Stomach (tissue), 8 donors: ENCODE measurements at regions not wholly inside any gene's neighbourhood (a gene's known extent, or its start where the extent isn't known, plus 50 kb on each side); places are given as distances from the start of the nearest gene placed in this dataset.
"Not testable (repeated sequence)": the region's sequence is repeated elsewhere in the genome, so short reads cannot be mapped to it uniquely, and the experiment has no call there.

Experiments used
- DNase-seq, 2 donors: peaks; one replicate each; pipeline versions ENCODE4 v3.0.0 to v3.0.0-alpha.2; 2013 to 2019
- H3K27ac ChIP-seq, 5 donors: fragments of 200-600 bp in 4 of 5; sonication (generic) in 4 of 5; one replicate each; pipeline ENCODE4 v1.5.1; 2013 to 2019; ENCODE audit warnings: mild to moderate bottlenecking in 1 of 5, moderate library complexity in 1 of 5
- H3K27me3 ChIP-seq, 3 donors: fragments of 200-600 bp; sonication (generic); one replicate each; pipeline ENCODE4 v1.5.1; 2017 to 2019; ENCODE audit warnings: mixed run types in 1 of 3
- H3K36me3 ChIP-seq, 4 donors: fragments of 200-600 bp; sonication (generic); 1 replicate in 3 of 4; 2 replicates in 1 of 4; pipeline ENCODE4 v1.5.1; 2016 to 2019
- H3K4me1 ChIP-seq, 4 donors: fragments of 200-600 bp; sonication (generic); one replicate each; pipeline ENCODE4 v1.5.1; 2016 to 2019
- H3K4me3 ChIP-seq, 4 donors: fragments of 200-600 bp; sonication (generic) in 3 of 4; one replicate each; pipeline ENCODE4 v1.5.1; 2016 to 2019; ENCODE audit warnings: mild to moderate bottlenecking in 1 of 4
- H3K9me3 ChIP-seq, 4 donors: fragments of 200-600 bp; sonication (generic); one replicate each; pipeline ENCODE4 v1.5.1; 2016 to 2019
- CTCF ChIP-seq, 7 experiments: fragments of 450-650 bp in 4 of 7; fragments of 200-600 bp in 3 of 7; sonication (generic) in 3 of 7; IDR thresholded peaks; one replicate each; pipeline ENCODE4 v1.5.1; 2016 to 2019; ENCODE audit warnings: antibody characterized with exemption in 7 of 7, control low read depth in 2 of 7, mild to moderate bottlenecking in 1 of 7
- EP300 ChIP-seq: sonication (generic); formaldehyde crosslinking; IDR thresholded peaks from one replicate; pipeline ENCODE4 v1.6.1; 2017; ENCODE audit warnings: antibody characterized with exemption
- POLR2A ChIP-seq, 4 donors: fragments of 450-650 bp; IDR thresholded peaks; one replicate each; pipeline ENCODE4 v1.6.1; 2016; ENCODE audit warnings: antibody characterized with exemption in 4 of 4, control low read depth in 2 of 4, mild to moderate bottlenecking in 1 of 4, moderate library complexity in 1 of 4
- POLR2AphosphoS5 ChIP-seq, 3 donors: sonication (generic); formaldehyde crosslinking; IDR thresholded peaks; one replicate each; pipeline ENCODE4 v1.6.1; 2016; ENCODE audit warnings: antibody characterized with exemption in 3 of 3
- WGBS, 5 donors: extraction: QIAGEN DNeasy Blood & Tissue Kit in 3 of 5; methylation state at CpG; one replicate each; pipeline versions ENCODE4 v1.1.5 to v1.1.7; 2013 to 2018; 5-methylcytosine and 5-hydroxymethylcytosine counted together
- intact Hi-C: fragments of 100-400 bp; cut with DNase I; formaldehyde crosslinking; loops from one replicate; pipeline ENCODE4 v1.15.1; 2023; ENCODE audit warnings: low total_unique reads
- donor health status: healthy with polysubstance abuse.
- donor health status: Bipolar disorder and iron deficiency.
- donor health status: healthy.

GRCh38 chr12:115370650-115371049, 686.7 kb upstream of the TBX3 start:
- intact Hi-C loops, result no loop called here
- peak in 1 of 2 donors; percentile 44 for DNase-seq
- Histone ChIP-seq H3K9me3 (no peaks in the 10 kb centered on the region), H3K36me3 (no peaks in the 10 kb centered on the region), H3K4me1 (peaks cover 0 to 2% (median 0%) of the 10 kb centered on the region in 4 donors), H3K4me3 (no peak overlapping the region), H3K27me3 (no peaks in the 10 kb centered on the region), H3K27ac (peak overlapping the region in 1 of 5 donors; percentile 1)
- TF ChIP-seq POLR2A (IDR thresholded peaks at IDR 0.05) (no peak), EP300 (no peak), POLR2AphosphoS5 (IDR thresholded peaks at IDR 0.05) (no peak), CTCF (IDR thresholded peaks at IDR 0.05) (no peak)
- 50 to 61% (median 52%) methylated on average over 6 of the region's 6 CpGs for WGBS, 5 donors

GRCh38 chr12:115370207-115370606, 686.2 kb upstream of the TBX3 start:
- H3K27ac ChIP-seq, result peak overlapping the region in 1 of 5 donors; percentile 1
- intact Hi-C loops, result no loop called here
- no peaks in the 10 kb centered on the region for H3K36me3 ChIP-seq
- no peak overlapping the region for H3K4me3 ChIP-seq
- no peak for DNase-seq
- no peaks in the 10 kb centered on the region for H3K4me1 ChIP-seq
- no peaks in the 10 kb centered on the region for H3K9me3 ChIP-seq
- H3K27me3 ChIP-seq, result no peaks in the 10 kb centered on the region
- TF ChIP-seq POLR2AphosphoS5 (IDR thresholded peaks at IDR 0.05) (no peak), POLR2A (IDR thresholded peaks at IDR 0.05) (no peak), EP300 (no peak), CTCF (IDR thresholded peaks at IDR 0.05) (no peak)
- 68 to 87% (median 74%) methylated on average over 3 of the region's 3 CpGs for WGBS, 5 donors

GRCh38 chr12:115366277-115366676, 682.3 kb upstream of the TBX3 start:
- intact Hi-C loops, H3K4me3 ChIP-seq, H3K27ac ChIP-seq, H3K27me3 ChIP-seq, H3K4me1 ChIP-seq, H3K9me3 ChIP-seq, DNase-seq, H3K36me3 ChIP-seq: not testable (repeated sequence)
- 73 to 83% (median 80%) methylated on average over 4 of the region's 4 CpGs for WGBS, 5 donors

- H3K9me3 ChIP-seq, H3K4me3 ChIP-seq, H3K27me3 ChIP-seq, H3K27ac ChIP-seq, intact Hi-C loops, DNase-seq, H3K36me3 ChIP-seq, H3K4me1 ChIP-seq: not testable (repeated sequence)
- WGBS, 5 donors, result 71 to 92% (median 85%) methylated on average over 4 of the region's 4 CpGs
These were observed 681.8 kb upstream of the TBX3 start for GRCh38 chr12:115365765-115366164.

- Histone ChIP-seq H3K4me1 (no peaks in the 10 kb centered on the region), H3K27me3 (no peaks in the 10 kb centered on the region), H3K27ac (no peak overlapping the region), H3K36me3 (no peaks in the 10 kb centered on the region), H3K4me3 (no peak overlapping the region), H3K9me3 (no peaks in the 10 kb centered on the region)
- intact Hi-C loops, result no loop called here
- 46 to 56% (median 52%) methylated on average over 3 of the region's 3 CpGs for WGBS, 5 donors
- no peak for DNase-seq
- TF ChIP-seq POLR2AphosphoS5 (IDR thresholded peaks at IDR 0.05) (no peak), POLR2A (IDR thresholded peaks at IDR 0.05) (no peak)
These were observed 680.9 kb upstream of the TBX3 start for GRCh38 chr12:115364921-115365320.

- H3K4me3 ChIP-seq, result no peak overlapping the region
- no peaks in the 10 kb centered on the region for H3K36me3 ChIP-seq
- no peak for DNase-seq
- no peaks in the 10 kb centered on the region for H3K4me1 ChIP-seq
- no peaks in the 10 kb centered on the region for H3K27me3 ChIP-seq
- intact Hi-C loops, result no loop called here
- H3K9me3 ChIP-seq, result no peaks in the 10 kb centered on the region
- 70 to 76% (median 73%) methylated on average over 4 of the region's 4 CpGs for WGBS, 5 donors
- TF ChIP-seq POLR2A (IDR thresholded peaks at IDR 0.05) (no peak), CTCF (IDR thresholded peaks at IDR 0.05) (no peak), EP300 (no peak), POLR2AphosphoS5 (IDR thresholded peaks at IDR 0.05) (no peak)
- H3K27ac ChIP-seq, result no peak overlapping the region
These were observed 678.5 kb upstream of the TBX3 start for GRCh38 chr12:115362339-115362976.
